HG02884 (cell line): ENCODE measurements at regions not wholly inside any gene's neighbourhood (a gene's known extent, or its start where the extent isn't known, plus 50 kb on each side); places are given as distances from the start of the nearest gene placed in this dataset.
"Not testable (repeated sequence)": the region's sequence is repeated elsewhere in the genome, so short reads cannot be mapped to it uniquely, and the experiment has no call there.

ENCODE experiments used
- ATAC-seq: cut with Tn5 transposase; IDR thresholded peaks from one replicate; pipeline ENCODE4 v1.9.1; 2021; ENCODE audit warnings: mild to moderate bottlenecking, moderate library complexity; ENCODE audit not compliant: unreplicated experiment

DNA sequence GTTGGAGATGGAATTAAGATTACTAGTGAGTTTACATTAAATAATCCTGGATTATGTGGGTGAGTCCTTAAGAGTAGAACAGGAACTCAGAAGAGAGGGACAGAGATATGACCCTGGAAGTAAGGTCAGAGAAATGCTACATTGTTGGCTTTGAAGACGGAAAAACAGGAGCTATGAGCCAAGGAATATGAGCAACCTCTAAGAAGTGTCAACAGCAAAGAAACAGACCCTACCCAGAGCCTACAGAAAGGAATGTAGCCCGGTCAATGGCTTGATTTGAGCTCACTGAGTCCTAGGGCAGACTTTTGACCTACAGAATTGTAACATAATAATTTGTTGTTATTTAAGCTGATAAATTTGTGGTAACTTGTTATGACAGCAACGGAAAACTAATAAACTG lies 304.9 kb downstream of the IPMK start:
- ATAC-seq: no peak

DNA sequence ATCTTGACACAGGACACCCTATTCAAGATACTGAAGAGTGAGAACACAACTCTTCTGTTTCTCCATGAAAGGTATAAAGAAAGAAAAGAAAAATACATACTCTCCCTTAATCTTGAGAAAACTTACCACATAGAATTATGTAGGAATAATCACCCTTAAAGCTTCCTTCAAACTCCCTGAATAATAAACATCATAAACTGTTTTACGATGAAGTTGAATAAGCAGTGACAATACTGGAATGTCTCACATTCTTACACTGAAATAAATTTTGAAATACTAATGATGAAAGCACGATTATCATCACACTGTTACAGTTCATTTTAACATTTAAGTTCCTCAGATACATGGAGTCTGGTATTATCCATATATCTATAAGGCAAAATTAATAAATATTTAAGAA lies 306.2 kb downstream of the IPMK start:
- ATAC-seq: no peak

DNA sequence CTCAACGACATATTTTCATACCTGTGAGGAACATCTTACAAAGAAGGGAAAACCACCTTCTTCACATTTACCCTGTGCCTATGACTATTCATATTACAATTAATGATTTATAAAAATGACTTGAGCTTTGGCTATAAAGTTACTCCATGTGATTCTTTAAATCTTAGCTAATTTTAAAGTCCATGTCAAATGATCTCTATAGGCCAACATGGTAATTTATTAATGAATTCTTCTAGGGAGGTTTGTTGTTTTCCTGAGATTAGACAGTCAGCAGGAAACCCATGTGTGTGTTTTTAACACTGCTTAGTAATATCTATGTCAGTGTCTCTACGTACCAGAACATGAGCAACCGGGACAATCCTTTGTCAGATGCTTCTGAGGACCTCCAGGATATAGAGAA lies 307.3 kb downstream of the IPMK start:
- no peak for ATAC-seq

DNA sequence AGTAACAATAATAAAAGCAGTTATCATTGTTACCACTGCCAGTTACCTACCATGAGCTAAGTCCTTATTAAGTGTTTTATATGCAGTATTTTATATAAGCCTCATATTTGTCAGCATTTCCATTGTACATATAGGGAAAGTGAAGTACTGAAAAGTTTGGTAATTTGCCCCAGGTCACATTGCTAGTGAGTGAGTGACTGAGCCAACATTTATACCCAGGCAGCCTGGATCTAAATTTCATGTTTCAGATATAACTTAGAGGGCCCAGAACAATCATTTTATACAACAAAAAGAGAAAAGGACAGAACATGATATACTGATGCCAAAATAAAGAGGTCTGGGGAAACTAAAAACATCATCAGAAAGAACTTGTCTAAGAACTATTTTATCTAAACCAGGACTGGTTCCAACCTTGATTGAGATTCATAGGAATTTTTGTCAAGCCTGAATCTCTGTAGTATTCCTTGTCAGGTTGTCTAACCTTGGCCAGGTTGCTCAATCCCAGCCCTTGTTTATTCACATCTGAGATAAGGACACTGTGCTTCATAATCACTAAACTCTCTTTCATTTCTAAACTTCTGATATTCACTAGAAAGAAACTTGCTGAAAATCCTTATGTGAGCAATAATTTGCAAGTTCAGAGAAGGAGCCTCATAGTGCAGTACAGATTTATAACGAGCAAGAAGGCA lies 308.2 kb downstream of the IPMK start:
- no peak for ATAC-seq

DNA sequence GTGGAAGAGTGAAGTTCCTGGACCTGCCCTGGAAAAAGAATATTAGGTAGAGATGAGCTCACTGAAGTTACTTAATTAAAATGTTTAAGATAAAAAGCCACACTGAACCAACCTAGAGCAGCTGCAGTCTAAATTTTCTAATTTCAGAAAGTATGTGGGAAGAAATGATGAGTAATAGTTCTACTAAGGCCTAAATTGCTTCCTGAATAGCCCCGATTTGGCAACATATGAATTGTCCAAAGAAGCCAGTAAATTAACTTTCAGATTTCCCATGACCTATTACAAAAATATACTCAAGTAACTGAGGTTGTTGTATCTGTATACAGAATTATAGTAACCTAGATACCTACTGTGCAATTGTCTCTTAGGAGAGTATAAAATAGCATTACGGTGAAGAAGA lies 312.6 kb downstream of the IPMK start:
- ATAC-seq: no peak

DNA sequence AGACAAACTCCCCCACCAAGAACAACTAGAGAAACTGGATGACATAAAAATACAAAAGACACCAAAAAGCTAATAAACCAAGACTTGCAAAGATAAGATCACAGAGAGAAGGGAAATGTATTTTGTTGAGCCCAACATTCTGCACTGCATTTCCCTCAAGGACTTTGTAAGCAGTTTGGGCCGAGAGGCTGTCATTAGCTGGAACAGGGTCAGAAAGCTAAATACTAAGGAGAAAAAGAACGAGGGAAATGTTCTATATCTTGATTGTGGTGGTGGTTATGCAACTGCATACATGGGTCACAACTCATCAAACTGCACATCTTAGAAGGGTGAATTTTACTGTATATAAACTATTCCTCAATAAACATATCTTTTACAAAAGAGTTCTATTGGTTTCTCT lies 315.0 kb downstream of the IPMK start:
- ATAC-seq: no peak

DNA sequence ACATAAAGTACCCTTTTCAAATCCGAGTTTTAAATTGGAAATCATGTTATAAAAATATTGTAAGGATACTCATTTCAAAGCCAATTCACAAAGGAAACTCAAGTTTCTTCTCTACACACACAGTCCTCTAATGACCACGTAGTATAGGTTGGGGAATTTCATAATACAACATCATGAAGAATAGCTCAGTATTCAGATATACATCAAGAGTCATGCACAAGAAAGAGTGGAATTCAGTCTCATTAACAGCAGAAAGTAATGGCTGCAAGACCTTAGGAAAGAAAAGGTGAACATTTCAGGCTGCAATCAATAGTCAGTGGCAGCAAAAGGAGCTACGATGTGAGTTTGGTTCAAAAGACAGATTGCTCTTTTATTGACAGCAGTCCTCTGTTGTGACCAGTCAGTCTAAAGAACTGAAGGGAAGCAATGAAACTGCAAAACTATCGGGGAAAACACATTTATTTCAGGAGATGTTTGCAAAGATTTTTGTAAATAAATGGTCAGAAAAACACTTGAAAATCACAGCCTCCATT lies 317.2 kb downstream of the IPMK start:
- no peak for ATAC-seq

DNA sequence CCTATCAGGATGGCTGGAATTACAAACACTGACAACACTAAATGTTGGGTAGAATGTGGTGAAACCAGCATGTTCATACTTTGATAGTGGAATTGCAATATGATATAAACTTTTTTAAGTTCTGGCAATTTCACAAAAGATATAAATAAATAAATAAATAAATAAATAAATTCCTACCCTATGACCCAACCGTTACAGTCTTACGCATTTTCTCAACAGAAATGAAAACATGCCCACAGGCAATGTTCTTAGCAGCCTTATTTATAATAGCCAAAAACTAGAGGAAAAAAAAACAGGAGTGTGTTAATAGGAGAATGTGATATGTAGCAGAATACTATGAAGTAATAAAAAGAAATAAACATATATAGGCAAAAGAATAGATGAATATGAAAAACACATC lies 318.9 kb downstream of the IPMK start:
- ATAC-seq: no peak

DNA sequence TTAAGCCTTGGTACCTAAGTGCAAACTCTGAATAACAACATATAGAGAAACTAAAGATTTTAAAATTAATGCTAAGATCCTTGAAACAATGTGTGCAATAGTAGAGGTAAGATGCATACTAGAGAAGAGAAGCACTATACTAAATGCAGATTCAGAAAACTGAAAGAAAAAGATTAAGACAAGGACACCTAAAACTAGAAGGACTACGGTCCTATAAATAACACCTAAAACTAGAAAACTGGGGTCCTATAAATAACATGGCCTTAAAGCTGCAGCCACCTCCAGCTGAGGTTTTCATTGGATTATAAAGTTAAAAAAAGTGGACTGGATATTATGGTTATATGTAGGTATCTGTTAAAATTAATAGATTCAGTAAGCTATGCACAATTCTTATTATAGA lies 320.9 kb downstream of the IPMK start:
- ATAC-seq: no peak

DNA sequence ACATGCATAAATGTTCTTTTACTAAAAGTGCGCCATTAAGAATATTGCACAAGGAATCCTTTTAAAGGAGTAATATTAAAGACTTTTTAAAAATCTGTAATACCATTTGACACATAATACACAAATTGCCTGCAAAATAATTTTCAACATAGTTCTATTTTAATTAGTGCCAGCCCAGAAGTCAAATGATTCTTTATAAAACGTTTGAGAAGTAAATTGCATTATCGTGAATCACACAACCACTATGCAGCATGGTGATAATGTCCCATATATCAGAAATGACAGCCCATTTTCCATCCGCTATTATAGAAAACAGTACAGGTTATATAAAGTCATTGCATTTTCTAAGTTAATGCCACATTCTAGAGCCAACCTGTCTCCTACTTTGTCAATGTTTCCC lies 324.0 kb downstream of the IPMK start:
- ATAC-seq: no peak

DNA sequence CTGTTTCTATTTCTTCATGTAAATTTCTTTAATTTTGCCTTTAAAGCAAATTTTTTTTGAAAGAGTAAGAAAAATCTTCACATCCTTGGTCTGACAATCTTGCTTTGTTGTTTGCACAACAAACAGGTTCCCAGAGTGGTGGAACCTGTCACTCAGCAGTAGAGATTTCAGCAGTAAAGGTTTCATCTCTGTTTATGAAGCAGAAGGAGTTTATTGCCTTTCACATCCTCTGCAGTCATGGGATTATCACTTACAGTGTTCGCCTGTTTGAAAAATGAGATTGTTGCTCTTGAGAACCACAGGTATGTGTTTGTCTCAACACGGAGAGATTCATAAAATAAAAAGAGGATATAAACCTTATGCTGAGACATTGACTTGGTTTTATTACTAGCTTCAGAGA lies 342.6 kb downstream of the IPMK start:
- ATAC-seq: no peak

DNA sequence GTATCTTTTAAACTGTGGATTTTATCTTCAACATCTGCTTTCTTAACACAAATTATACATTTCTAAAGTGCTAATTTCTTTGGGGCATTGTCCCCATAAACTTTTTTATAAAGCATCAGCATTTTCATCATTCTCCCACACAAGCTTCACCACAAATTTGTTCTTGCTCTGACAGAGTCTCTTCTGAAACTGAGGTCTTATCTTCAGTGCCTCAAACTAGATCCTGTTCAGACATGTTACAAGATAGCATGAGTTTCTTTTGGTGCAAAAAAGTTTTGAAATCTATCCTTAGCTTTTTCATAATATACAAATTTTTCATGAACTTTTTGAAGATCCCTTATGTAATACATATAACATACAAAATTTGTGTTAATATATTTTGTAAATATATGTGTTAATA lies 346.6 kb downstream of the IPMK start:
- ATAC-seq: no peak

DNA sequence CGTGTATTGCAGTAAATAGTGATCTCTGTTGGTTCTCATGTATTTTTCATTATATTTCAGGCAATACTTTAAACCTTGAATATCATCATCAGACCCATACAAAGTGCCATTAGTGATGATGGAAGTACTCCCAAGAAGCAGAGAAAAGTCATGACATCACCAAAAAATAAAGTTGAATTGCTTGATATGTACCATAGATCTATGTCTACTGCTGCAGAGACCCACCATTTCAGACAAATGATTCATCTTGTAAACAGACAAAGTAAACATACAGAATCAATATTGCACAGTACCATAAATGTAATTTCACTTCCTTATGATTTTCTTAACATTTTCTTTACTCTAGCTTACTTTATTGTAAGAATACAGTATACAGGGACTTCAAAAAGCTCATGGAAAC lies 347.8 kb downstream of the IPMK start:
- no peak for ATAC-seq

DNA sequence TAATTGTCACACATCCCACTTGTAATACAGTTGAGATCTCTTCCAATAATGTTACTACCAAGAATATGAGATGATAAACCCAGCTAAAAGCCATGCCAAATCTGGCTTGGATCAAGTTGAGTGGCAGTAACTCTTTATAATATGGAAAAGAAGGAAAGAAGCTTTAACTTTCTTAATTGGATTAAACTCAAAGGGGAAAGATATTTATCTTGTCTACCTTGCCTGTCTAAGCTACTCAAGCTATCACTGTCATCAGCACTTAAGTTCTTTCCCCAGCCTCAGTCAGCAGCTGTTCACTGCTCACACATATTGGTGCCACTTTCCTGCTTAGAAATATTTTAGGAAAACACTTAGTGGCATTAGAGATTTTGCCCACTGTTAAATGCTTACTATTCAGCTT lies 350.7 kb downstream of the IPMK start:
- no peak for ATAC-seq

DNA sequence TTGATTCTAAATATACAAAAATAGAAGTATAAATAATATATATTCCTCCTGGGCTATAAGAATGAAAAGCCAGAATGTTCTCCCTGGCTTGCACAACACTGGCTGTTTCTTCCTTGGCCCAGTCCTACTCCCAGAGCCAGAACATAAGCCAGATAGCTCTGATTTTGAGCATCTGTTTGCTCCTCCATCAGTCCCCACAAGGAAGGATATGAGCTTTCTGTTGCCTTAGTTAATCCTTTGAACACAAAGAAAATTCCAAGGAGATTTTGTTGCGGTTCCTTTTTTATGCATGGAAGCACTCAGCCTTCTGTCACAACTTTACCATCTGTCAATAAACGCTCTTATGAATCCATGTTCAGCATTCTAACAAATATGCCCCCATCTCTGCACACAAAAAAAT lies 361.8 kb downstream of the IPMK start:
- no peak for ATAC-seq

DNA sequence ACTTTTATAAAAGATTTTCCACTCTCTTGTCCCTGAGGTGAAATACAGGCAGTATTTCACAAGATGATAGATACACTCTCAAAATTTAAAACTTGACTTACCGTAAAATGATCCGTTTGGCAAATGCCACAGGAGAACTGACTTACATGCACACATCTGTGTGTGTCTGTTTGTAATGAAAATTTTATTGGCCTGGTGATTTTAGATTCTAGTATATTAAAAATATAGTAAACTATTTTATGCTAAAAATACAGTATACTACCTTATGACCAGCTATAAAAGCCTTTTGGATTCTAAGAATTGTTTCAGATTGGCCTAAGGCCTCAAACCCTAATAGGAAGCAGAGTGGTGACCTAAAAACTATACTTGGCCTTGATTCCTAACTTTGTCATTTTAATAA lies 362.7 kb downstream of the IPMK start:
- ATAC-seq: no peak

DNA sequence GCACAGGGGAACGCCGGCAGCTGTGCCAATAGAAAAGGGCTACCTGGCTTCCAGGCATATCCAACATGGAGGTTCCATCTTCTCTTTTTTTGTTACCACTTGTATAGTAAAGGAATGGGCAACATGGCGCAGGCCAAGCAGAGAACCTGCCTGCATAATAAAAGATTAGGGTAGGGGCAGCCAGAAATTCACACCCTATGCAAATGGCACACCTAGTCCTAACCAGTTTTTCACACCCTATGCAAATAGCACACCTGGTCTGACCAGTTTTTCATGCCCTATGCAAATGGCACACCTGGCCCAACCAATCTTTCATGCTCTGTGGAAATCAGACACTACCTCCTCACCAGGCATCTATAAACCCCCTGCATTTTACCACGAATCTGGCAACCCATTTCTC lies 369.5 kb downstream of the IPMK start:
- ATAC-seq: no peak

DNA sequence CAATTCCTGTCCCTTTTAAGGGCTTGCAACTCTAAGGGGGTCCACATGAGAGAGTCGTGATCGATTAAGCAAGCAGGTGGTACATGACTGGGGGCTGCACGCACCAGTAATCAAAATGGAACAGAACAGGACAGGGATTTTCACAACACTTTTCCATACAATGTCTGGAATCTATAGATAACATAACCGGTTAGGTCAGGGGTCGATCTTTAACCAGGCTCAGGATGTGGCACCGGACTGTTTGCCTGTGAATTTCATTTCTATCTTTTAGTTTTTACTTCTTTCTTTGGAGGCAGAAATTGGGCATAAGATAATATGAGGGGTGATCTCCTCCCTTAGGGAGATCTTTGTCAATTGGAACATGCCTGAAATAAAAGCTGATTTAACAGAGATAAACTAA lies 370.1 kb downstream of the IPMK start:
- ATAC-seq: no peak

DNA sequence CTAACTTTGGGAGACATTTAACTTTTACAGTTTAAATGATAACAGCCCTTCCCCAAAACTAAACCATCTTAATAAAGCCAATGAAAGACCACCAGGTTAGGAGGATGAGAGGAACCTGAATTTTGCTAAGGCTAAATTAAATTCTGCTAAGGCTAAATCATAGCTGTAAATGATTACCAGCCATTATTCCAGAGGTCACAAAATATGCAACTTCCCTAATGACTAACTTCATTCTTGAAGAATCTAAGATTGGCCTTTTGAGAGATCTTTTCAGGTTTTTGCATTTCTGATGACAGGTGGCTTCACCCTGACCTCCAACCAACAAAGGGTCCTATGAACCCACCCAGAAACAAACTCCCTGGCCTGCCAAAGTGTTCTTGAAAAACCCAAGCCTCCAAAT lies 373.3 kb downstream of the IPMK start:
- no peak for ATAC-seq

DNA sequence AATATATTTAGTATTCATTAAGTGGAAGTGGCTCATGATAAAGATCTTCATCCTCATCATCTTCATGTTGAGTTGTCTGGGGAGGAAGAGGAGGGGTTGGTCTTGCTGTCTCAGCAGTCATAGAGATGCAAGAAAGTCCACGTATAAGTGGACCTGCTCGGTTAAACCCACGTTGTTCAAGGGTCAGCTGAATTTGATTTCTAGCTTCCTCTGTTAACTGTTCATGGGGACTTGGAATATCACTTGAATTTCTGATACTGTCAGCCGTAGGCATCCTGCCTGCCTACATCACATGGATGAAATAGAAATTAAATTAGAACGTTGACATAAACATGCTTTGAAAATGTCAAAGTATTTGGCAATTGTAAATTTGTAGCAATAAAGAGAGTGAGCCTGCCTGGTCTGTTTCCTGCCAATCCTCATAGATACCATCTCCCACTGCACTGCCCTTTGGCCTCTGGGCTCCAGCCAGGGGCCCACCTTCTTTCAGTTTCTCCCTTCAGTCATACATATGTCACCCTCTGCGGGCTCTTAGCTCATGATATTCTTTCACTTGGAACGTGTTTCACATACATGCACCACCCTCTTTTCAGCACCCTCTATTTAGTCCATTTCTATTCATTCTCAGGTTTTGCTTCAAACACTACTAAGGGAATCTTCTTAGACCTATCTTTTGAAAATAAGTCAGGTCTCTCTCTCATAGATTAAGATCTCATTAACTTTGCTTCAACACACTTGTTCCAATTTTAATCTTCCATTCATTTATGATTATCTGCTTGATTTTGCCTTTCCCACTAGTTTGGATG lies 376.3 kb downstream of the IPMK start:
- ATAC-seq: no peak

DNA sequence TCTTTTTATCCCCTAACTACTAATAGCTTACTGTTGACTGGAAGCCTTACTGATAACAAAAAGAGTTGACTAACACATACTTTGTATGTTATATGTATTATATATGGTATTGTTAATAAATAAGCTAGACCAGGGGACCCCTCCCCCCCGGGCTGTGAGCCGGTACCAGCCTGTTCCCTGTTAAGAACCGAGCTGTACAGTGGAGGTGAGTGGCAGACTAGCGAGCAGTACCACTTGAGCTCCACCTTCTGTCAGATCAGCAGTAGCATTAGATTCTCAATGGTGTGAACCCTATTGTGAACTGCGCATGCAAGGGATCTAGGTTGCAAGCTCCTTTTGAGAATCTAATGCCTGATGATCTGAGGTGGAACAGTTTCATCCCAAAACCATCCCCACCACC lies 377.0 kb downstream of the IPMK start:
- no peak for ATAC-seq

DNA sequence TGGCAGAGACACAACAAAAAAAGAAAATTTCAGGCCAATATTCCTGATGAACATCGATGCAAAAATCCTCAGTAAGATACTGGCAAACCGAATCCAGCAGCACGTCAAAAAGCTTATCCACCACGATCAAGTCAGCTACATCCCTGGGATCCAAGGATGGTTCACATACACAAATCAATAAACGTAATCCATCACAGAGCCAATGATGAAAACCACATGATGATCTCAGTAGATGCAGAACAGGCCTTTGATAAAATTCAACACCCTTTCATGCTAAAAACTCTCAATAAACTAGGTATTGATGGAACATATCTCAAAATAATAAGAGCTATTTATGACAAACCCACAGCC lies 382.1 kb downstream of the IPMK start:
- ATAC-seq: not testable (repeated sequence)
